HG02970 (cell line): ENCODE measurements at regions not wholly inside any gene's neighbourhood (a gene's known extent, or its start where the extent isn't known, plus 50 kb on each side); places are given as distances from the start of the nearest gene placed in this dataset.
"Not testable (repeated sequence)": the region's sequence is repeated elsewhere in the genome, so short reads cannot be mapped to it uniquely, and the experiment has no call there.

Experiments used
- ATAC-seq: cut with Tn5 transposase; IDR thresholded peaks from one replicate; pipeline ENCODE4 v1.9.1; 2021; ENCODE audit warnings: mild to moderate bottlenecking, moderate library complexity, moderate number of reproducible peaks; ENCODE audit not compliant: unreplicated experiment, low FRiP score

- no peak for ATAC-seq
Measured at GRCh38 chr14:30349520-30349919, 209.4 kb upstream of the G2E3 start.

DNA sequence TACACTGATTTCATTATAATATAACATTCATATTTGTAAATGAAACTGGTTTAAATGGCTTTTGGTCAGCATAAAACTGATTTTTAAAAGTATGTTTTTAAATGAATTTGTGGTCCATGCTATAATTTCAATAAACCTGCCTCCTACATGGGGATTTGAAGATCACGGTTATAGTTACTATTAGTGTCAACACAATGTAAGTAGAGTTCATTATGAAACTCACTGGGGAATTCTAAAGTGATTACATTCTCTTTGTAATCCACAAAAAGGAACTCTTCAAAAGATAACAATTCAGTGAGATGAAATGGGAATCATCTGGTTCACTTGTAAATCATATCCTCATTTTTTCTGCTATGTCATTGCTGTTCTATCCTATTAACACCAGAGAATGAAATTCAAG lies 204.5 kb upstream of the G2E3 start:
- ATAC-seq, result no peak

GRCh38 chr14:30355431-30355913 lies 203.5 kb upstream of the G2E3 start:
- ATAC-seq, result no peak

DNA sequence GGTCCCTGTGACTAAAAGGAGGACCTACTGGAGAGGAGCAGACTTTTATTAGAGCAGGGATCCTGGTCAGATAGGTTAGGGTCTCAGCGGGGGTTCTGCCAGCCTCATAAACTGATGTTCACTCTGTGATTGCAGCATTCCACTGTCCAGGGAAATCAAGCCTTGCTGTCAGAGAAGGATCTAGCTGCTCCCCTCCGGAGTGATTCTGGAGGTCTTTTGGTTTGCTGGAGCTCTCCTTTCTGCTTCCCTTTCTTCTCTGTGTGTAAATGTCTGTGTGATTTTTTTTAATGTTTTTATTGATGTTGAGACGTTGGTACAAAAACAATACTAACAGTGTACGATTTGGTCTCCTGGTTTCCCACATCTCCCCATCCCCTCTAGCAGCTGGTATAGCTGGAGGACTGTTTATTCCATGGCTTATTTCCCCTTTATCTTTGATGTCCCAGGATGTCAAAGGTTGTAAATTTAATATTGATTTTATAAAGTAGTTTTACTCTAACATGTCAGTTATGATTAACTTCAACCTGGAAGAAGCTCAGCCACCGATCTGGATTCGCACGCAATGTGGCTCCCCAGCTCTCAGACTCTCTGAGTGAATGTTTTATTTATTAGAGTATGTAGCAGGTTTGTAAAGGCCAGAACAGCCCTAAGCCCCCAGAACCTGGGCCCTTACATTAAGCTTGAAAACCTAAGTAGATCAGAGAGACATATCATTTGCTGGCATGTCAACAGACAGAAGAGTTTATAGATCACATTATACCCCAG lies 202.3 kb upstream of the G2E3 start:
- ATAC-seq, result no peak

DNA sequence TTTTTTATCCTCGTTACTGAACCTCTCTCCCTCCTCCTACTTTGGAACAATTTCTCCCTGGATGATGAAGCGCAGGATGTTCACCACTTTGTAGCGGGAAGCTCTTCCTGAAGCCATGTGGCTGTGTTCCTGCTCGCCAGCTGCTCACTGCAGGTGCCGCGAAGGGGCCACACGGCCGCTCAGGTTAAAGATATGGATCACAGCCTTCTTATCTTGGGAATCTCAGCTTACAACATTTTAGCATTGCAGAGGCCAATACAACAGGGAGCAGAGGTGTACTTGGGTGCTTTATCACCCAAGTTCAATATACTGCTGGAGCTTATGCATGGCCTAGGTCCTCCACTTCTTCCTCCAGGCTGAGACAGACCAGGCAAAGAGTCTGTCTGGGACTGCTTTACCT lies 201.2 kb upstream of the G2E3 start:
- no peak for ATAC-seq

DNA sequence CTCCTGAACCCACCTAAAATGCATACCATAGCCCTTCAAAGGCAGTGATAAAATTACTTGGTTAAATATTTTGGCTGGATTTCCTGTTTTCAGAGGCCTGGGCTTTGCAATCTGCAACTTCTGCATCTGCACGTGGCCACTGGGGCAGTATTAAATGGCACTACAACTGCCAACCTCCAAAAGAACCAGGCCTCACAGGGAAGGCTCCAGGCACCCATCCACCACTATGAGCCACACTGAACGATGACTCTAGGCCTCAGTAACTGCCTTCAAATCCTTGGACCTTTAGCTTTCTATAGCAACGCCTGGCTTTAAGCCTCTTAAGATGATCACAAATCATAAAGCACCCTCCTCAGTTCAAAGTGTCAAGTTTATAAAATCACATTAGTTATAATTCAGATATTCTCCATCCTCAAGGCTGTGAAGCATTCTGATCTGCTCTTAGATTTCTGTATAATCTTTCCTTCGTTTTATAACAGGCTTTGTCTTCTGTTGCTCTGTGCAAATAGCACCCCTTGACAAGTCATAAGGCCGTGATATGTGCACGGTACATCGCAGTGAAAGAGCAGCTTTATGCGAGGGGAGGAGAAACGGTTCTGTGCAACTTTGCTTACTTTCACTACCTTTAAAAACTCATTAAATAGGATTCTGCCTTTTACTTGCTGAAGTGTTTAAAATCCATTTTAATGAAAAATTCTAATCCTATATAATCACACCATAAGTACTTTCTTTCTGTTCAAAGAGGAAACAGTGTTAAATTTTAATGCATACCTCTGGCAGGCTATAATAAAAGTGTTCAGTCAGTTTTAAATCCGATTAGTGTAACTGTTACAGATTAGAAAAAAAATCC lies 196.4 kb upstream of the G2E3 start:
- no peak for ATAC-seq

GRCh38 chr14:30363219-30363880 lies 195.6 kb upstream of the G2E3 start:
- not testable (repeated sequence) for ATAC-seq

GRCh38 chr14:30369502-30370180 lies 189.3 kb upstream of the G2E3 start:
- no peak for ATAC-seq

GRCh38 chr14:30373053-30373452 lies 185.9 kb upstream of the G2E3 start:
- ATAC-seq, result no peak

GRCh38 chr14:30373526-30373925 lies 185.4 kb upstream of the G2E3 start:
- ATAC-seq, result no peak

DNA sequence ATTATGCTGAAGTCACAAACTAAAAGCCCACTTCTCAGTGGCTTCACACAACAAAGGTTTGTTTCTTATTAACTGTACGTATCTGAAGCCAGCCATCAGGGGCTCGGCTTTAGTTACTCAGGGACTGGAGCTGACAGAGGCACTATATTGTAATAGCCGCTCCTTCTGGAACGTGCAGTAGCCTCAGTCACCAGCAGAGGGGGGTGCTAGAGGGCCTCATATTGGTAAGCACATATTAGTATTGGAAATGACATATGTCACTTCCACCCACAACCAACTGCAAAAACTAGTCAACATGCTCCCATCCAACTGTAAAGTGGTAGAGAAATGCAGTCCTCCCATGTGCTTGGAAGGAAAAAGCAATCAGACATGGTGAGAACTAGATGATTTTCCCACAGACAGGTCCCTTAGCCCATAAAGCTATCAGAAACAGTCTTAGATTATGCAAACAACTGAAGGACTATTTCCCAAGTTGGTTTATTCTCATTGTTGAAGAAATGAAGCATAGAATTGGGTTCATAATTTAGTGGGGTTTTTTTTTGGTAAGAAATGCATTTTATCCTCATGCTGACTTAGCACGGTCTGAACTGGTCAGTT lies 183.6 kb upstream of the G2E3 start:
- peak; percentile 84 for ATAC-seq

DNA sequence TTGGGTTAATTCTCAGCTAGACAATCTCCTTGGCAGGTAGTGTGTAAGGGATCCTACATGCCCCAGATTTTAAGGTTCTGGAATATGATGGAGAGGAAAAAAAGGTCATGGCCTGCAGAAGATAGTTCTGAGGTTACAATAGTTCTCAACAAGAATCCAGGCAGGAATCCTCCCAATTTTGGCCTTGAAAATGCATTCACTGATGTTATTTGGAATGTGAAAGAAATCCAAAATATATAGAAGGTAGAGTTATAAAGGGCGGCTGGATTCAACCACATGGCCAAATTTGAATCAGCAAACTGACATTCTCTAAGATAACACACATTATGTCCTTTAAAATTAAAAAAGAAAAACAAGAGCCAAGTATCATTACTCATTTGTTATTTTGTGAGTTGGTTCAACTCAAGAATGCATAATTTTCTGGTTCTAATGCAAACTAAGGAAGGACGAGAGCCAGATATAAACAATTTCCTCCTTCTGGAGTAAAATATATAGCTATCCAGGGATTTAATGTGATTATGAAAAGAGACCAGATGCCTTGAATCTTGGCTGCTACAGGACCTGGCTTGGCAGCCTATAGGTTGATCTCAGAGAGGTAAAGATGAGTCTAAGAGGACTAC lies 177.0 kb upstream of the G2E3 start:
- no peak for ATAC-seq

DNA sequence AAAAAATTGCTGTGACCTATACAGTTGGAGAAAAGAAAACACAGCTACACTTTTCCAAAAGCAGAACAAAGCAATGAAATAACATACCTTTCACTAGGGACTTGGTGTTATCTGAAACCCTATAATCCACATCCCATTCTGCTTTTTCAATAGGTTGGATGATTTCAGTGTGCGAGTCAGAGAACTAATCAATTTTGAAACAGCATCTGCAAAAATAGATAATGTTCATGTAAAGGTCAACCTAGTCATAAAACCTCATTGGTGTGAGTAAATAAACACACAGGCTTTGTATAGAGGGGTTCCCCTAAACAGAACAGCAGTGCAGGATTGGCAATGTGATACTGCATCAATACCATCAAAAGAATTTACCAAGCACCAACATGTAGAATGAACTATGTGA lies 173.0 kb upstream of the G2E3 start:
- ATAC-seq, result no peak

GRCh38 chr14:30387871-30388270 lies 171.1 kb upstream of the G2E3 start:
- ATAC-seq, result no peak

DNA sequence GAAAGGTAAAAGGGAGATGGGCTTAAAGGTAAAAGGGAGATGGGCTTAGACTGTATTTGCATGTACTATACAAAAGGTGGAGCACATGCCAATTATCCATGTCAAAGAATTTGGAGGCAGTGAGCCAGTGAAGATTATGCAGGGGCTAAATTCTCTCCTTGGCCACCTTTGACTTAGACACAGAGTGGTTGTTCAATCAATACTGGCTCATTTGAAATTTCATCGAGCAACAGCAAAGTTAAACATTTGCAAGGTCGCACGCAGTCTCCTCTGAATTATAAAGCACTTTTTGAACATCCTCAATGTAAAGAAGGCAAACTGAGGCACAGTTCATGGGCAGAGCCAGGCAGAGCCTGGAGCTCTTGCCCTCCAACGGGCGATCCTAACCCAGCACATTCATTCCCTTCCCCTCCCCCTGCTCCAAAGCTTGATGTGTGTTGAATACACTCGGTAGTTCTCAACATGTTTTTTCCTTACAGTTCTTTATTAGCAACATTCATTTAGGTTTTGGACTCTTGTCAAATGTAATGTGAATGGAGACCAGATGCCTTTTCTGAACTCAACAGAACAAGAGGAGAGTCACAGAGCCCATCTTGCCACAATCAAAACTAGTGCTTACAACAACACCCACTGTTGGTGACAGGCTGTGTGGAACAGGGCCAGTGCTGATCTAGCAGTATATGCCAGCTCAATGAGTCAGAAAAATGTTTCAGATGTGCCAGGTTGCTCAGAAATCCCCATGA lies 169.7 kb upstream of the G2E3 start:
- no peak for ATAC-seq

DNA sequence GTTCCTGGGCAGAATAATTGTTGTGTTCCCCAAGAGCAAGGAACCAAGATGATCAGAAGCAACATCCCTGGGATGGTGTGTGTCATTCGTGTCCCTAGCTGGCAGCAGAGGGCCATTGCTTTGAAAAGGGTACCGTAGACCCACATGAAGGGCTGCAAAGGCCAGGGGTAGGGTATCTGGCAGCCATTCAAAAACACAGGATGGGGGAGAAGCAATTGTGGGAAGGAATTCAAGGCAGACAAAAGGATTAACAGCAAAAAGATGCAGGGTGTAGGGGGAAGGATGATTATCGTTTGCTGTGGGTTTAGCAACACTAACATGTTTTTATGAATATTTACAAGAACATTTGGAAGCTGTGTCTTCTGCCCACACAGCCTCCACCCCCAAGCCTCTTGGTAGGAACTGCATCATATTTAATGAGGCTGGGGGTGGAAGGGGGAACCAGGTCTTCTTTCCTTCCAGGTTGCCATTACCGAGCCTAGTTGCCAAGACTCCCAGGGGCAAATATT lies 169.0 kb upstream of the G2E3 start:
- no peak for ATAC-seq

DNA sequence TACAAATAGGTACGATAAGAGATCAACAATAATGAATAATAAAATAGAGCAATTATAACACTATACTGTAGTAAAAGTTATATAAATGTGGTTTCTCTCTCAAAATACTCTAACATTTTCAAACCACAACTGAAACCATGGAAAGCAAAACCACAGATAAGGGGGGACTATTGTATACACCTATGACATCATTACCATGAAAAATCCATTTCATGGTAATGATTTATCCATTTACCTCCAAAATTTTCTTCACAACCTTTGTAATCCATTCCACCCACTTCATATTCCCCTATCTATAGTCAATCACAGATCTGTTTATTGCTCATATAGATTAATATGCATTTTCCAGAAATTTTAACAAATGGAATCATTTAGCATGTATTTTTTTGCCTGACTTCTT lies 163.9 kb upstream of the G2E3 start:
- ATAC-seq, result no peak

DNA sequence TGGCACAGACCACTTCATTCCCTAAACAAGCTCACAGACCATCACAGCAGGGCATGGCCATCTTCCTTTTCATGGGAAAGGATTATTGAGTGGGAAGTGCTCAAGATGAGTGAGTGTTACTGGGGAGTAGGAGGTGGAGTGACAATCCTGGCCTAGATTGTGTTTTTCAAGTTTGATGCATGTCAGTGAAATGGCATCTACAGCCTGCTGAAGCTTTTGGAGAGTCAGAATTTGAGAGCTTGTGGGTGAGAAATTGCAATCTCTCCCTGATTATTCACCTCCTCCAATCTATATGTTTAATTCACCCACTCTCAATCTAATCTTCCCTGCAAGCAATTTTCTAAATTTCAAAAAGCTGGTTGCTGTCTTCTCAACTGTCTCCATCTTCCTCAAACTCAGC lies 156.1 kb upstream of the G2E3 start:
- no peak for ATAC-seq

DNA sequence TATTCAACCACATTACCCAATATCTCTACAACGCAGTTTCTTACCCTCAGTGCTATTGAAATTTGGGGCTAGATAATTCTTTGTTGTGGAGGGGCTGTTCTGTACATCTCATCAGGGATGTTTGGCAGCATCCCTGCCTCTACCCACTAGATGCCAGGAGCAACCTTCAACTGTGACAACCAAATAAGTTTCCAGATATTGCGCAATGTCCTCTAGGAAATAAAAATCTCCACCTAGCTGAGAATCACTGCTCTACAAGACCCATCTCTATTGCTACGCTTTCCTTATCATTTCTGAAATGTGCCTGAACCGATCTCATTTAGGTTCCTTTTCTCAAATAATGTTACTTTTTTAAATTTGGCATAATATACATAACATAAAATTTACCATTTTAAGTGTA lies 155.2 kb upstream of the G2E3 start:
- no peak for ATAC-seq
